ENCODE measurements at regions not wholly inside any gene's neighbourhood (a gene's known extent, or its start where the extent isn't known, plus 50 kb on each side); places are given as distances from the start of the nearest gene placed in this dataset.

GRCh38 chr15:70449311-70450141 lies 313.8 kb downstream of the UACA start:
- no peak overlapping the region for H3K4me2 ChIP-seq (ENCODE audit: low read length)
- no peaks in the 10 kb centered on the region for H3K27me3 ChIP-seq (ENCODE audit: control insufficient read depth, insufficient read depth, low read length)
- no peaks in the 10 kb centered on the region for H3K4me1 ChIP-seq
- H2AFZ ChIP-seq = no peak overlapping the region
- no peak overlapping the region for H3K9ac ChIP-seq
- H3K9me3 ChIP-seq (ENCODE audit: control insufficient read depth, low read length) = no peaks in the 10 kb centered on the region
- no peaks in the 10 kb centered on the region for H3K36me3 ChIP-seq (ENCODE audit: control insufficient read depth, insufficient read depth, low read length)
- H3K4me3 ChIP-seq (ENCODE audit: low read depth, low read length) = no peak overlapping the region
- no peak overlapping the region for H3K27ac ChIP-seq
- H3K79me2 ChIP-seq = no peaks in the 10 kb centered on the region
- no peak for TF ChIP-seq CTCF (IDR thresholded peaks at IDR 0.05)

GRCh38 chr15:70447928-70448698 lies 315.2 kb downstream of the UACA start:
- Histone ChIP-seq H3K4me1 (no peaks in the 10 kb centered on the region), H2AFZ (no peak overlapping the region), H3K9me3 (ENCODE audit: control insufficient read depth, low read length) (no peaks in the 10 kb centered on the region), H3K27me3 (ENCODE audit: control insufficient read depth, insufficient read depth, low read length) (no peaks in the 10 kb centered on the region), H3K36me3 (ENCODE audit: control insufficient read depth, insufficient read depth, low read length) (no peaks in the 10 kb centered on the region), H3K79me2 (no peaks in the 10 kb centered on the region), H3K9ac (no peak overlapping the region), H3K4me2 (ENCODE audit: low read length) (no peak overlapping the region), H3K27ac (no peak overlapping the region), H3K4me3 (ENCODE audit: low read depth, low read length) (no peak overlapping the region)
- TF ChIP-seq CTCF (IDR thresholded peaks at IDR 0.05) = no peak

DNA sequence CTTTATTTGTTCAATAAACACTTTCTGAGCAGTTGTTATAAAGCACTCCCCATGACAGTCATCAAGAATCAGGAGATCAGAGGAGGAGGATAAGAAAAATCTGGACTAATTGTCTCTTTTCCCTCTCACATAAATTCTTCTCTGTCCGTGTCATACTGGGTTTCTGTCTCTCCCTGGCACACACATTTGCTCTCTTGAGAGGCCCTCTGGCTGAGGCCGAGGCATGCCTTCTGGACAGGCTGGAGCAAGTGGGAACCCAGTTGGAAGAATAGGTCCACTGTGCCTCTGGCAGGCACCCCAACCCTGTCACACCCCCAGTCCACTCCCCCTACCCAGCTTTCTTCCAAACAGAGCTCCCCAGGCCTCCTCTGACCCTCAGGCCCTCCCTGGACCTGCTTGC lies 315.8 kb downstream of the UACA start:
- Histone ChIP-seq H3K9ac (no peak overlapping the region), H3K27me3 (ENCODE audit: control insufficient read depth, insufficient read depth, low read length) (no peaks in the 10 kb centered on the region), H2AFZ (no peak overlapping the region), H3K36me3 (ENCODE audit: control insufficient read depth, insufficient read depth, low read length) (no peaks in the 10 kb centered on the region), H3K4me1 (no peaks in the 10 kb centered on the region), H3K9me3 (ENCODE audit: control insufficient read depth, low read length) (no peaks in the 10 kb centered on the region), H3K79me2 (no peaks in the 10 kb centered on the region), H3K4me2 (ENCODE audit: low read length) (no peak overlapping the region), H3K4me3 (ENCODE audit: low read depth, low read length) (no peak overlapping the region), H3K27ac (no peak overlapping the region)
- TF ChIP-seq CTCF (IDR thresholded peaks at IDR 0.05) = no peak

- Histone ChIP-seq H2AFZ (no peak overlapping the region), H3K9me3 (ENCODE audit: control insufficient read depth, low read length) (no peaks in the 10 kb centered on the region), H3K4me2 (ENCODE audit: low read length) (no peak overlapping the region), H3K4me3 (ENCODE audit: low read depth, low read length) (no peak overlapping the region), H3K27ac (no peak overlapping the region), H3K27me3 (ENCODE audit: control insufficient read depth, insufficient read depth, low read length) (no peaks in the 10 kb centered on the region), H3K79me2 (no peaks in the 10 kb centered on the region), H3K36me3 (ENCODE audit: control insufficient read depth, insufficient read depth, low read length) (no peaks in the 10 kb centered on the region), H3K4me1 (no peaks in the 10 kb centered on the region), H3K9ac (no peak overlapping the region)
- no peak for TF ChIP-seq CTCF (IDR thresholded peaks at IDR 0.05)
Measured at GRCh38 chr15:70447081-70447480, 316.3 kb downstream of the UACA start.

Measured in parathyroid adenoma (tissue), 2 donors.